UCSD-AML1 (cell line): ENCODE measurements at regions not wholly inside any gene's neighbourhood (a gene's known extent, or its start where the extent isn't known, plus 50 kb on each side); places are given as distances from the start of the nearest gene placed in this dataset.

Source experiments
- DNase-seq: peaks from one replicate; lab custom pipeline; 2025; ENCODE audit not compliant: unreplicated experiment; lab: John Stamatoyannopoulos, UW

DNA sequence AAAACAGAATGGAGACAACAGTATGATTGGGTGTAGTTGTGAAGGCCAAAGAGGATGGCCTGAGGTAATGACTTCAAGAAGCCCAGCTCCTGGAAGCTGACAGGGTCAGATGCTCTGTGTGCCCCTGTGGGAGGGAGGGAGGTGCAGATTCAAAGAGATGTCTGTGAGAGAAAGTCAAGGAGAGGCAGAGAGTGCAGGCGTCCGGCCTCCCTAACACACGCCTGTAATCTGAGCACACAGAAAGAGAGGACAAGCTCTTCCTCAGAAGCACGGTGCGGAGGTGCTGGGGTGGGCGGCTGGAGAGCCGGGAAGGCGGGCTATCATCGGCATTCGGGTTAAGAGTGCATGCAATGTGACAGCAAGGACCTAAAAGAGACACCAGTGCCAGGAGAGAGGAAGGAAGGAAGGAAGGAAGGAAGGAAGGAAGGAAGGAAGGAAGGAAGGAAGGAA, 238.2 kb upstream of the HES1 start:
- DNase-seq = no peak

DNA sequence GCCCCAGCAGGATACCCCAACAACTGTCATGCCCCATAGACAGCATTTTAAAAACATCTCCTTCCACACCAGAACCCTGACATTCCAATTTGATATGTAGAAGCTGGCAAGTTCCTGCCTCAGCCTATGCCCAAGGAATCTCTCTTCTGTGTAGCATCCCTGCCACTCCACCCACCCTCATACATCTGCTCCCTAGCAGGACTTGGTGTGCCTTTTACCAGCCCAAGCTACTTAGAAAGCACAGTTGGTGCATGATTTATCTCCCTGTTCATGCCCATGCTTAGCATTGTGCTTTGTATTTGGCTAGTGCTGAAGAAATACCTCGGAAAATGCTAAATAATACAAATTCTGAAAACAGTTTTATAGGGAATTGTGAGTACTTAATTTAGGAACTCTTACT, 236.9 kb upstream of the HES1 start:
- DNase-seq = no peak

DNA sequence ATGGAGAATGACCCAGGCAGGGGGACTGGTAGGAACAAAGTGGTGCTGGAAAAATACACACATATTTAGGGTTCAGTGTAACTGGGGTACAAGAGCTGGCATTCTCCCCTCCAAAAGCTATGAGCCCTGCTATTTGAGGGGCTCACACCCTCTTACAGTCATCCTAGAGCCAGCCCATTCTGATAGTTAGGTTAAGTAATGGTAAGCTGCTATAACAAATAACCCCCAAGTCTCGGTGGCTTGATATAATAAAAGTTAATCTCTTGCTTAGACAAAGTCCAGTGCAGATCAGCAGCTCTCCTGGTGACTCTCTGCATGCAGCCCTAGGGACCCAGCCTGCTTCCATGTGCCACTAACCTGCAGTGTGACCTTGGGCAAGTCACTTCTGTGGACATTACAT, 234.9 kb upstream of the HES1 start:
- no peak for DNase-seq

DNA sequence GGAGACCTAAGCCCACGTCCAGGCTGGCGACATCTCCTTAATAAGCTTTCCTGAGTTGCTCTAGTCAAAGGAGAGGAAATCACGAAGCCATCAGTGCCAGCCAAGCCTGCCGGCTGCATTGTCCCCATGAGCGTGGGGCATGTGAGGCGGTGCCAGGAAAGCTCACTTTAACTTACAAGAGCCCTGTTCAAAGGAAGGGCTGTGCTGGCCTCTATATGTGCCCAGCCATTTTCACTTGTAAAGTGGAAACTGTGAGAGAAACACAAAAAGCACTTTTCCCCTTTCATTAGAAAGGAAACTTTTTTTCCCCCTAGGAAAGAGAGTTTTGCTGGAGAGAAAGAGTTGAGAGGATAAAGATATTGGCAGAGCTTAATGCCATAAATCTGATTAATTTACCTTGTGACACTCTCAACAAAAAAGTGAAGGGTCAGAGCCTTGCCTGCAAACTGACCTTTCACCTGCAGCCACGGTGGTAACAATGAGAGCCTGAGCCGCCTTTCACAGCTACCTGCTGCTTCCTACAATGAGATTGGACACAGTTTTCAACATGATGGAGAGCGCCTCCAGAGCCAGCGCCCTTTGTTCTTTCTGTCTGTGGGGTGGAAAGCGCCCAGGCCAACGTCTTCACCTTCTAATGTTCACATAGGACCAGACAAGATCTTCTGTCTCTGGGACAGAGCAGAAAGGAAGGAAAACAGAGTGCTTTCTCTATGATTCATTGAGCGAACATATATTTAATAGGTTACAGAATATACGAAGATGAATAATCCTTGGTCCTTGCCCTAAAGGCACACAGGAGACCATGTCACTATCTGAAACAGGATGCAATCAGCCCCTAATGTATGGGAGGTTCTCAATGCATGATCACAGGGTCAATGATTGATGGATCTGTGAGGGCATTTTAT, 233.1 kb upstream of the HES1 start:
- DNase-seq = no peak

DNA sequence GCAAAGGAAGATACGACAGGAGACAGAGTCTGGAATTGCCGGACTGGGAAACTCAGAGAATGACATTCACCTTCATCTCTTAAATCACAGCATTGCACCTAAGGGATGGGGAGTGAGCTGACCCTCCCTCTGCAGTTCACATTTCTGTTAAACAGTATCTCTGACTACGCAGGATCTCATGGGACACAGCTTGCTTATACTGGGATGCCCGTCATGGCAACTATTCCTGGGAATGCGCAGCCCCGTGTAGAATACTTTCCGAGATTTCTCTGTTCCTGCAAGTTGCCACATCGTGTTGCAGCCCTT, 232.5 kb upstream of the HES1 start:
- no peak for DNase-seq

DNA sequence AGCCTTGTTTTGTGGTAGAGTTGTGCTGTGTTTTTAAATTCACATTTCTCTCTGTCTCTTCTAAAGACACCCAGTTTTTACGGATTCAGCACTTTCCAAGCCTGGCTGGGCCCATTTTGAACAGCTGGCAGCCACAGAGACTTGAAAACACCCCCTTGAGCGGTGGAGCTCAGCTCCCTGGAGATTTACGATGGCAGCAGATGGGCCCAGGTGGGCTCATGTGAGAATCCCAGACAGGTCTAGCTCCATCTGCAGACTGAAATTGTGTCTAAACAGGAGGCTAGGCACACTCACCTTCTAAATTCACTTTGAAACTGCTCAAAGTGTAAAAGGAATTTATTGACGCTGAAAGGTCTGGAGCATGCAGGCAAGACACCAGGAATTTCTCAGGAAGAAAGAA, 232.0 kb upstream of the HES1 start:
- no peak for DNase-seq

DNA sequence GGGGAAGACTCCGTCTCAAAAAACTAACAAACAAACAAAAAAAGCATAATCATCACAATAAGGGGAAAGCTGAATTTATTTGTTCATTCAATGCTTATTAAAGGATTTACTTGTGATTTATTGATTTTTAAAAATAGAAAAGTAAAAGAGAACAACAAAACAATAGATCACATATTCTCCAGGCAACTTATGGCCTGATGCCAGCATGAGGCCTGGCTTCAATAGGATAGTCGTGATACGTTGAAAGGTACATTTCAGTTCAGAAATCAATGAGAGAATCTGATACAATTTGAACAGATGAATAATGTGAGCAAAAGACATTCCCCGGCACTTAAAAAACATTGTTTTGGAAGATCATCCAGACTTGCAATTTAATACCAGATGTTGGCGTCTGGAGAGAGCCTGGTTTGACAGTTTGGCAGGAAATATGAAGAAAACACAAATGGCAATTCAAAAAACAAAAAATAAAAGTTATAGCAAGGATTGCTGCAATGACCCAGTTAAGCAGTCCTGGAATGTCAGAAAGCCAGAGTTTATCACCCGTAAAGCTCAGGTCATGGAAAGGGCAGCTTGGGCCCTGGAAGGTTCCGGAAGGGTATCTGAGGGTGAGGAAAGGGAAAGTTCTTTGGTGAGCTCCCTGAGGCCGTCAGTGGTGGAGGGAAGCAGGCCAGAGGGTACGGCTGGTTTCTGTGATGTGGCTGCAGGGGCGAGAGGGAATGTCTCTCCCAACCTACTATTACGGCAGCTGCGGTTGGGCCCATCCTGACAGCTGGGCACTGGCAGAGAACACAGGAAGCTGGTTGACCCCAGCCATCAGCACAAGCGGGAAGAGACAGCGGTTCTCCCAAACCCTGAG, 230.2 kb upstream of the HES1 start:
- DNase-seq = peak; percentile 73

DNA sequence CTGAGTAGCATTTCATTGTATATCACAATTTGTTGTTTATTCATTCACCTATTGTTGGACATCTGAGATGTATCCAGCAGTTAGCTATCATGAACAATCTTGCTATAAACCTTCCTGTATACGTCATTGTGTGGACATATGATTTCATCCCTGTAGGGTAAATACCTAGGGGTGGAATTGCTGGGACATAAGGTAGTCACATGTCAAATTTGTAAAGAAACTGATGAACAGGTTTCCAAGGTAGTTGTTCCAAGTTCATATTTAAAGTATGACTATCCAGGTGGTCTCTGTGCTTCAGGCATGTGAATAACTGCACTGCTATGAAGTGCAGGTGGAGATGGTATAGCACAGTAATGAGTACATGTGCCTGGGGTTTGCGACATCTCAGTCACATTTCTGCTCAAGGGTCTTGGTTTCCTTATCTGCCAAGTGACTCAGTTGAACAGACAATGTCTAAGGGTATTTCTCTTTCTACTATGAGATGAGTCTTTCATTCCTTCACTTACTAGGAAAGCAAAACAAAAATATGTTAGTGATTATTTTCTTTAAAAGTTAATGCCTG, 229.0 kb upstream of the HES1 start:
- no peak for DNase-seq

DNA sequence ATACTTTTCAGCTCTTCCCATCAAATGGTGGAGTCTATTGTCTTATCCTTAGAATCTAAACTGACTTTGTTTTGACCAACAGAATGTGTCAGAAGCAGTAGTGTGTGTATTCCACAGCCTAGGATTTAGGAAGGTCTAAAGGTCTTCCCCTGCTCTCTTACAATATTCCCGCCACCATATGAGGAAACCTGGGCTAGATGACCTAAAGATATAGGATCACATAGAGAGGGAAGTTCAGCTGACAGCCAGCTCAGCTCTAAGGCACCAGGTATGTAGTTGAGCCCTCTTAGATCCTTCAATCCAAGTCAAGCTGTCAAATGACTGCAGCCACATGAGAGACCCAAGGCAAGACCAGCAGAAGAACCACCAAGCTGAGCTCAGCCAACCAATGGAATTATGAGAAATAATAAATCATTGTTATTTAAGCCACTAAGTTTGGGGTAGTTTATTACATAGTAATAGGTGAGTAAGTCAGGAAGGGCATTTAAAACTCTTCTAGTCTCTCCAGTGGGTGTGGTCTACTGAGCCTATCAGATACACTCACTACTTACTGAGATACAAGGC, 227.7 kb upstream of the HES1 start:
- no peak for DNase-seq

DNA sequence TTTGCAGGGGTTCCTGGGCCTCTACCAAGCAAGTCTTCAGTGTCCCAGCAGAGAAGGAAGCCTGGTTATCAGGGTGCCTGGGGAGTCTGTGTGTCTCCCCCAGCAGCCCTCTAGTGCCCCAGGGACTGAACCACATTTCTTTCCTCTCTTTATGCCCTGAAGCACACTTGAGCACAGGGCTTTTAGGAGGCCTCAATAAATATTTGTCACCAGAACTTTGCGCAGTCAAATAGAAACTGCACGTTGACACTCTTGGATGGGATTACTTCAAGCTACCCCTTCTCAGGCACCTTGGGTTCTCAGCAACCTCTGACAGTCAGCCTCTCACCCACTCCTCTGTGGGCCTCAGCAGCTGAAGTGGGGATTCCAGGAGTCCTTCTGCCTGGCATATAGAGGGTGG, 226.6 kb upstream of the HES1 start:
- DNase-seq = no peak

DNA sequence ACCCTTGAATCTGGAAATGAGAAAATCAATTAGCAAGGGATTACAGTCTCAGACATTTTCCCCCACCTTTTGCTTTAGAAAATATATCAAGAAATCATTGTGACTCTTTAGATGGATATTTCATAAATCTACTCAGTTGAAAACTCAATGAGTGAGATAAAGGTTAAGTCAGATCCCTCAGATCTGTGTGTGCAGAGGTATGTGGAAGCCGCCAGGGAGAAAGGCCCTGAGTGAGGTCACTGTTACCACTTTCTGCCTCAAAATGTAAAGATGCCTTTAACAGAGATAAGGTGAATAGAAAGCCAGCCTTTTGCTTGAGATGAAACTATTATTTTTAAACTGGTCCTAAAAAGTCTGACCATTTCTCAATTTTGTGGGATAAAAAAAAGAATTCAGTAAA, 225.6 kb upstream of the HES1 start:
- no peak for DNase-seq

DNA sequence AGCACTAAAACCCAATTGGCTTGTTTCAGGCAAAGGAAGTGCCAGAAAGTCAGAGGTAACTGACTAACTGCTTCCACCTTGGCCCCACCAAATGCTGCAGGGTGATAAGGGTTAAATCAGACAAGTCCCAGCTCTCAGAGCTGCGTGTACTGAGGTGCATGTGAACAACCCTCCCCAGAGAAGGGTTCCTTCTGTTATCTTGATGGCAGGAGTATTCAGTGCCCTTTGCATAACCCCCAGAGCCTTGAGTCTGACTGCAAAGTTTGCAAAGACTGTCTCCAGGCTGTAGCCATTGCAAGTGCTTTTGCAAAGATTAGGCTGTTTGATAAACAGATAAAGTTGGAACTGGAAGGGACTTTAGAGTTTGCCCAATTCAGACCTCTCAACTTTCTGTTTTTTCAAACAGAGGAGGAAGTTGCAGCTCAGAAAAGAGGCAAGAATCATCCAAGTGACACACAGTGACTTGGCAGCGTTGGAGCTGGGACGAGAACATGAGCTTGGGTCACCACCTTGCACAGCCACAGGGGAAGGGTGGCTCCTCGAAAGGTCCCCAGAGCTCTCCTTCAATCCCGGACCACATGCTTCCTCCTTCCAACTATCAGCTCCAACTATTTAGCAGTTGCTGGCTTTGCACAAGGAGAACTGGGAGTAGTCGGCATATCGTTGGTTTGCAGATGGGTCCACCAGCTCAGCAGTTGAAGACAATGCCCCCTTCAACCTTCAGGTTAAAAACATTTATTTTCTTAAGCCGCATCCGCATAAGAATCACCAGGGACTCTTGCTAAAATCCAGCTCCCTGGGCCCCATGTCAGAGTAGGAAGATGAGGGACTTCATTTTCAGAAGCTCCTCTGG, 224.8 kb upstream of the HES1 start:
- DNase-seq = no peak

DNA sequence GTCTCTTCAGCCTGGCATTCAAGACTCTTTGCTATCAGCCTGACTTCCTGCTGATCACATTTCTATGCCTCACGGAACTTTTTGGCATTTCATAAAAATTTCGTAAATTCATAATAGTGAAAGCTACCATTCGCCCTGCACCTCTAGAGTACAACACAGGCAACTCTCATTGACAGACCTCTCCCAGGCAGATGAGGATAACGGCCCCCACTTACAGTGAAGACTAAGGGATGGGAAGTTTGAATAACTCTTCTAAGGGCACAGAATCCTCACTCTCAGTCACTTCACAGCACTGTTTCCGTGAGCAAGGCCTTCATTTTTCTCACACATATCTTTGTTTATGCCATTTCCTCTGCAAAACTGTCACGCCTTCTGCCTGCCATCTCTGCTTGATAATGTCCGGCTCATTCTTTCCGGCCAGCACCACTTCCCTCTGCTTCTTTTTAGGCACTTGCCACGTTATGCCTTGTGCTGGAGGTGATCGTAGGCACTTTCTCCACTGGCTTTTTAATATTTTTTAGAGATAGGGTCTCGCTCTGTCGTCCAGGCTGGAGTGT, 224.1 kb upstream of the HES1 start:
- peak; percentile 49 for DNase-seq

DNA sequence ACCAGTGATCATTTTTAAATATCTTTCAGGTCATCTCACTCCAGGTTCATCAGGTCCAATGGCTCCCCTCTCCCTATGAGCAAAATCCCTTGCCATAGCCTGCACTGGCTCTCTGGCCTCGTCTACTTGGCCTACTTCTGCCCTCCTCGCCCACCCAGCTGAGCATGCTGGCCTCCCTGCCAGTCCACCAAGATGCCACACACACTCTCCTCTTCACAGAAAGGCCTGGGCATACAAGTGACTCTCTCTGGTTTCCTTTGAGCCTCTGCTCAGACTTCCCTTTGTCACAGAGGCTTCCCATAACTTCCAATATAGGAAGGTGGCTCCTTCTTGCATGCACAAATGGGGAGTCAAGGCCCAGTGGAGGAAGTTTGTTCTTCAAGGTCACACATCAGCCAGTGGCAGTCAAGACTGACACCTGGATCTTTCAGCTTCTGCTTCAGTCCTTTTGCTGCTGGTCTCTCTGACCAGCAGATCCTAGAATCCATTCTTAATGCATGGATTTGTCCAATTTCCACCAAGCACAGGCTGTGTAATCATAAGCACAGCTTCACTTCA, 223.2 kb upstream of the HES1 start:
- no peak for DNase-seq

DNA sequence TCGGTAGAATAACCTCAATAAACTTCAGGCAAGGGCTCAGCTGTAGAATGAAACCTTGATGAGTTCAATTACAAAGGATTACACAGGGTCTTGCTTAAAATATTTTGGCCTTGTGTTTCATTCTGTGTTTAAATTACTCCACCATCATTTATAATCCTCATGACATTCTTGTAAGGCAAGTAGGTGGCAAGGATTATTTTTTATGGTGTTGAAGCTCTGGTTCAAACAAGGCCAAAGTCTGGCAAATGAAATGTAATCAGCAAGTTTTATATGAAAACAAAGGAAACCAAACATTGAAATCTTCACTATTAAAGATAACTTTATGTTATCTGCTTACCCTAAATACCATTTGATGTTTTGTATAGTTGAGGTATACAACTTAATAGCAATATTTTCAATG, 221.3 kb upstream of the HES1 start:
- no peak for DNase-seq

DNA sequence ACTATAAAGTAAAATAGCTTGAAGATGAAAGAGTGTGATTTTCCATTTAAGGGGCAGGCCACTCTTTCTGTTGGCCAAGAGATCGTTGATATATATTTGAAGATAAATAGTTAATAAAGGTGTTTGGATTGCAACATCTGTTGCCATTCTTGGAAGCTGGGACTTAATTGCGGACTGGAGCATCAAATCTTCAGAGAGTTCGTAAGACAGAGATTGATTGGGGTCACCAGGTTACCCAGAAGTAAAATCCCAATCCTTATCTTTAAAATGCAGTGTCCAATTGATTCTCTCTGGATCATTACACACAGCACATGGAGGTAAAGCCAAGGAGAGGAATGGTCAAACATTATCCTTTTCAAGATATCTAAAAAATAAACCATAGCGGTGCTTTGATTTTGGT, 220.8 kb upstream of the HES1 start:
- DNase-seq = no peak

DNA sequence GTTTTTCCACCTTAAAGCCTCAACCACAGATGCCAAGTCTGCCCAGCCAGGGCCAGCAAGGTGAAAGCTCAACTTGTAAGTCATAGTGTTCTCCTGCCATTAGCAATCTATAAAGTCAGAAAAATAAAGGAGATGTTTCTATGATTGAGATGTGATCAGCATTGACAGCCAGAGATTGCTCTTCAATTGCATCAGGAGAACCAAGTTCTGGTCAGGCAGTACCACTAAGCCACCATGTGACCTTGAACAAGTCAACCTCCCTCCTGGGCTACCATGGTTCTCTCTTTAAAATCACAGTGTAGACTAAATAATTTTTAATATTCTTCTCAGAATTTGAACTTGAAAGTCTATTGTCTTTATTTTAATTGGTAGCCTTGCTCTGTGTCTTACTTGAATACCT, 220.3 kb upstream of the HES1 start:
- DNase-seq = no peak

DNA sequence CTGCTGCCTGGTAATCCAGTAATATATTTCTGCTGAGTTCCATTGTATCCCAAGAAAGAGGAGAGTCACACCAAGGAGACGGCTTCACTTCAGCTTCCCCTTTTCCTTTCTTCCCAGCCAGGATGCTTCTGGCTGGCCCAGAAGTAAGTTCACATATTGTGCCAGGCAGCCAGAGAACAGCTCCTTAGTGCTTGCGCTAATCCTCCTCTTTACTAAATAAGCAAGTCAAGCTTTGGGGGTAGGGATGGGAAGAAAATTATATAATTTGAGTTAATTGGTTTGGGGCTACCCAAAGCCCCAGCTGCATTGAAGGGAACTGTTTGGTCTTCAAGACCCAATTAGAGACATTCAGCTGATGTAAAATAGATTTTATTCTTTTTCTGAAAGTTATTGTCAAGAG, 218.8 kb upstream of the HES1 start:
- DNase-seq = no peak

DNA sequence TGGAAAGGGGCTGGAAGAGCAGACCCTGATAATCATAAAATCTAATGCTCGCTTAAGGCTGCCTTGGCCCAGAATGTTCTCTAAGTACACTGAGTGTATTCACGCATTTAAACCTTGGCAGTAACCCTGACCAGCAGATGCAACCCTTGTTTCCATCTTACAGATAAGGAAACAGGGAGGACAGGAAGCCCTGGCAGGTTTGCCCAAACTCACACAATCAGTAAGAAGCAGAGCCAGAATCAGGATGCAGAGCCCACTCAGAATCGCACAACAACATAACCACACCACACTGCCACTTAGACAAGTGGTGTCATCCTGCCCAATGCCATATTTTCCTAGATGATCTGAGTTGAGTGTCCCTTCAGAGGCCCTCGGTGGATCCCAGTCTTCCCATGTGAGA, 214.5 kb upstream of the HES1 start:
- no peak for DNase-seq
